GM18507 (cell line): ENCODE measurements at regions not wholly inside any gene's neighbourhood (a gene's known extent, or its start where the extent isn't known, plus 50 kb on each side); places are given as distances from the start of the nearest gene placed in this dataset.

Source experiments
- DNase-seq: peaks from one replicate; pipeline ENCODE4 v3.0.0; 2011; ENCODE audit warnings: low read depth; ENCODE audit not compliant: insufficient read length; ENCODE audit errors: extremely low spot score
- FAIRE-seq: peaks from 2 replicates; lab custom pipeline; 2011; peaks lifted over from hg19 to GRCh38; lab: Jason Lieb, UNC

GRCh38 chr14:32014057-32014456 is 63.0 kb upstream of the ARHGAP5 start:
- DNase-seq (no peak), FAIRE-seq (no peak)

DNA sequence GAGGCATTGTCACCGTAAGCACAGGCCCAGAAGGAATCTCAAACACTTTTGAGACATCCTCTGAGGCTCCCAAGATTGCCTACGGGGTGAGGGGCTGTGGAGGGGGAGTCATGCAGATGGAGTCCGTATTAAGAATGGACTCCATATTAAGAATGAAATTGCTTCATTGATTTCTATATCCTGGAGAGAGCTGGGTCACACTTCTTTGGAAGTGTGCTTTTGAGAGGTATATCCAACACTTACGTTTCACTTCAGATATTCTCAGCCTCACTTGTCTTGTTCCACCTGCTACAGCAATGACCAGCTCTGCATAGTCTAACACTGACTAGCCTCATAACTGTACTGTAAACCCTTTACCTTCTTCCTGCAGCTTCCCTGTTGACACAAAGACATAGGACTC is 62.6 kb upstream of the ARHGAP5 start:
- no peak for FAIRE-seq
- DNase-seq: no peak

- no peak for FAIRE-seq
Measured at GRCh38 chr14:32015166-32015565, 61.9 kb upstream of the ARHGAP5 start.

GRCh38 chr14:32017587-32017986 is 59.5 kb upstream of the ARHGAP5 start:
- FAIRE-seq: no peak

More at GRCh38 chr14:32015166-32015565, 61.9 kb upstream of the ARHGAP5 start:
- DNase-seq: no peak

DNA sequence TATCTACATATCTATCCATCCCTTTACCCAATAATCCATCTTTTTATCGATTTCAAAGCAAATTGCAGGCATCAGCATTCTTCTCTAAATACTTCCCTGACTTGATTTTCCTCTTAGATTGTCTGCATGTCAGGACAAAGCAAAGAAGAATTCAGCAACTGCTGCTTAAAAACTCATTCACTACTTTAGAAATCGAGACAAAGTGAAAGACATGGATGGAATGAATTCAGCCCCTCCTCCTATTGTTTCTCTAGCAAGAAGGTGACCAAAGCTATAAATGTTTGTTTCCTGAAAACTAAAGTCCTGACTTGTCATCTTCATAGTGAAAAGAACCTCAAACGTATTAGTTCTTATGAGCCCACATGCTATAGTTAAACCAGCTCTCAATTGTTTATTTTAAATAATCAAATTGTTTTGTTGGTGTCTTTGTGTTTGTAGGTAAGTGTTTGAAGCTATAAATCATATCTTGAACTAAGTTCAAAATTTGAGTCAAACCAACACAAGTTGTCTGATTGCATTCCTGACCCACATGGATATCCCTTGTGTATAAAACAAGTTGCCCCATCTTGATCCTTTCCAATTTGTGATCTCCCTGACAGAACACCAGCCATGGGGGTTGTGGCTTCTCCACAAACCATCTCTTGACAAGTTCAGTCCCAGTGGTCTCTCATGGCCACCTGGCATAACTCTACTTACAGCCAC is 58.6 kb upstream of the ARHGAP5 start:
- DNase-seq: no peak
- no peak for FAIRE-seq

More at GRCh38 chr14:32017587-32017986, 59.5 kb upstream of the ARHGAP5 start:
- DNase-seq: no peak

- no peak for DNase-seq
- FAIRE-seq: no peak
Measured at GRCh38 chr14:32019276-32019675, 57.8 kb upstream of the ARHGAP5 start.

DNA sequence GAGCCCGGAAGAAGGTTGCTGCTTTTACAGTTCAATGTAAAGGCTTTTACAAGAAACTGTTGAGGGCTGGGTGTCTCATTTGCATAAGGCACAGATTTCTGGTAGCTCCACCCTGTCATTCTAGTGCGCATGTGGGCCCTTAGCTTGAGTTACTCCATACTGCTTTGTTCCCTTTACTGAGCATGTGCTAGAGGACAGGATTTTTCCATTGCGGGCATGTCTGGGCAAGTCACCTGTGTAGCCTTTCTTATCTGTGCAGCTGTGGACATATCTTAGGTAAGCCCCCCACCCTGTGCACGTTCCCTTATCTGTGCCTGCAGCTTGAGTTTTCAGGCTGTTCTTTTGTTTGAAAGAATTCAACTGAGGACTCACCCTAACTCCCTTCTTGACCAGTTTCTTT is 56.2 kb upstream of the ARHGAP5 start:
- no peak for FAIRE-seq
- DNase-seq: no peak

GRCh38 chr14:32021341-32021740 is 55.8 kb upstream of the ARHGAP5 start:
- DNase-seq (no peak), FAIRE-seq (no peak)

DNA sequence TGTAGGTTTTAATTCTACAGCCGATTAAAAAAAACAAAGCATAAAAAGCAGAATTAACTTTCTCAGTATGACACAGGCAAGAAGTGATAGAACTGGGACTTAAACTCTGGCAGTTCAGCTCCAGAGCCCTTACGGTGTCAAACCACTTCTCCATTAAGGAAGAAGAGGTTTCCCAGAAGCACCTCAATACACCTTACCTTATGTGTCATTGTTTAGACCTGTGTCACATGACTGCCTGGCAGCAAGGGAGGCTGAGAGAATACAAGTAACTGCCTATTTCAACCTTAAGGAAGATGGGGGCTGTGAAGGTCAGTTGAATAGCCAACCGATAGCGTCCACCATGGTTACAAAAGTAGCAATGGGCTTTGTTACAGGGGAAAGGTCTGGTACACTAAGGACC is 54.6 kb upstream of the ARHGAP5 start:
- DNase-seq (no peak), FAIRE-seq (no peak)

DNA sequence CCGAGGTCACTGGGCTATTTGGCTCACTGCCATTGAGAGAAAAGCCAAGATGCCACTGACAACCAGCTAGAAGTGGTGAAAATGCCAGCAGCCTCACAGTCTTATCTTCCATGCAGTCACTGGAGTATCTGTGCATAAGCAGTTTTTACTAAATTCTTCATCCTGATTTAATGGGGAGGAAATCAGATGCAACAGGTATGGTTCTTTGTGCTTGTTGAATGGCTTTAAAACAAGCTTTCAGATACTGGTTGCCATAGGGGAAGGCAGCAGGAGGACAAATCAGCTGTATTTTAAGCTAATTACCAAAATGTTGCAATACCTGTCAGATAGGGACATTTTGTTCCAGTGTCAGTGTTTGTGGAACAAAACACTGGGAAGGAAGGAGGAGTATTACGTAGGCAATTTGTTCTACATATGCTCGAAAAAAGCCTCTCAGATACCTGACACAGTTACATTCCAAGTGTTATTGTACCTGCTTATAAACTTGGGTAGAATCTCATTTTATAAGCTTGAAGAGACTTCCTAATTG is 54.1 kb upstream of the ARHGAP5 start:
- DNase-seq: no peak
- no peak for FAIRE-seq

DNA sequence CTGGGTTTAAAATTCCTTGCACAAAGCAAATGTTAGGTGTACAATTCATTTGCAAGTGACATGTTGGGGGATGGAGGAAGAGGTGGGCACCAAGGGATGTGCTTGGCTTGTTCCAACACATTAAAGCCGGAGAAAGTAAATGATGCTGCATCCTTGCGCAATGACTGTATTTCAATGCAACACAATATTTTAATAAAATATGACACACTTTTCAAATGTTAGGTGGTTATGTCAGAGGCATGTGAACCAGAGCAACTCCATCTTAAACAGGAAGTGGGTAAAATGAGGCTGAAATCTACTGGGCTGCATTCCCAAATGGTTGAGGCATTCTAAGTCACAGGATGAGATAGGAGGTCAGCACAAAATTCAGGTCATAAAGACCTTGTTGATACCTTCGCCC is 53.6 kb upstream of the ARHGAP5 start:
- FAIRE-seq (no peak), DNase-seq (no peak)

DNA sequence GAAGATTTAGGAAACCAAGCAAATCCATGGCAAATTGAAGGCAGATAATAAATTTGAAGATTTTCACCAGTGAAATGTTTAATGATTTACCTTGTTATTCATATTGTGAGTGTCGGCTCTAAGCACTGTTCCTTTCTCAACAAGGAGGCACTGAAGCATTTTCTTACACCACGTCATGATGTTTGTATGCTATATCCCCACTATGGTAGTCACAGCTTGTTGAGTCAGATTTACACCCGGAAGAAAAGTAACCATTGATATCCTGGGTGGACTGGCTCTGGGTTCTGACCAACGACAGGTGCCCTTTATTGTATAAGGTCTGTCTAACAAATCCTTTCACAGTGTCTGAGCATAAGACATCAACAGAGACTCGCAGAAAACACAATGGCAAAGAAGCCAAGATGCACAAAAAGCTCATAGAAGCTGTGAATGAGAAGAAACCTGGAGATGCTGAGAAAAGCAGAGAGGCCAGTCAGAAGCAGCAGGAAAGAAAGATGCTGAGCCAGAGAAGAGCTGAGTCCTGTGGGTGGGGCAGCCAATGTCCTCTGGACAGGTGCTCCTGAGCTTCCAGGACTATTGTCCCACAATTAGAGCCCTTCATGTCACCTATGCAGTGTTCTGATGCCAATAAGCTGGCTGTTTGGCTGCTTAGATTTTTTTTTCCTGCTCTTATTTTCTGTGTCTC is 49.7 kb upstream of the ARHGAP5 start:
- FAIRE-seq (no peak), DNase-seq (no peak)
